ENCODE measurements at regions not wholly inside any gene's neighbourhood (a gene's known extent, or its start where the extent isn't known, plus 50 kb on each side); places are given as distances from the start of the nearest gene placed in this dataset.

- H3F3A ChIP-seq (ENCODE audit: insufficient read depth, low read length, poor library complexity, severe bottlenecking): no peaks in the 10 kb centered on the region
- no peaks in the 10 kb centered on the region for H3K9me2 ChIP-seq (ENCODE audit: insufficient read depth, low read length)
- H3K27me3 ChIP-seq (ENCODE audit: insufficient read depth, low read depth, low read length): no peaks in the 10 kb centered on the region
- no peak for TF ChIP-seq EZH2 (IDR thresholded peaks at IDR 0.05; ENCODE audit: borderline replicate concordance, insufficient read depth, low read length, poor library complexity, severe bottlenecking)
- no peak for TF ChIP-seq POLR2AphosphoS5 (IDR thresholded peaks at IDR 0.05)
- TF ChIP-seq SMC3 (conservative IDR thresholded peaks at IDR 0.05; ENCODE audit: poor library complexity): no peak
- TF ChIP-seq EP300 (conservative IDR thresholded peaks at IDR 0.05; ENCODE audit: poor library complexity, severe bottlenecking): no peak
- TF ChIP-seq CTCF (IDR thresholded peaks at IDR 0.05; ENCODE audit: poor library complexity, severe bottlenecking): no peak
- TF ChIP-seq REST (IDR thresholded peaks at IDR 0.05; ENCODE audit: borderline replicate concordance): no peak
- TF ChIP-seq TAF1 (IDR thresholded peaks at IDR 0.05; ENCODE audit: low read depth): no peak
- TF ChIP-seq RAD21 (conservative IDR thresholded peaks at IDR 0.05): no peak
- TF ChIP-seq MXI1 (conservative IDR thresholded peaks at IDR 0.05; ENCODE audit: poor library complexity, severe bottlenecking): no peak
- no peak overlapping the region for H3K4me2 ChIP-seq (ENCODE audit: low read length)
- H3K79me2 ChIP-seq (replicated peaks; ENCODE audit: insufficient read depth, low read length): no peaks in the 10 kb centered on the region
- H3K27ac ChIP-seq (ENCODE audit: low read length): no peak overlapping the region
- H3K9ac ChIP-seq (ENCODE audit: low read length): no peak overlapping the region
- no peak overlapping the region for H3K4me3 ChIP-seq (ENCODE audit: low read length)
- no peak overlapping the region for H2AFZ ChIP-seq (ENCODE audit: low read depth, low read length)
- H3K36me3 ChIP-seq (ENCODE audit: insufficient read depth, low read length): no peaks in the 10 kb centered on the region
- no peaks in the 10 kb centered on the region for H3K9me3 ChIP-seq (ENCODE audit: low read length)
- no peaks in the 10 kb centered on the region for H4K20me1 ChIP-seq (ENCODE audit: insufficient read depth)
These were observed 334.9 kb downstream of the RMST start for GRCh38 chr12:97797473-97797872.

- no peak for TF ChIP-seq POLR2AphosphoS5 (IDR thresholded peaks at IDR 0.05)
- TF ChIP-seq SMC3 (conservative IDR thresholded peaks at IDR 0.05; ENCODE audit: poor library complexity): no peak
- Histone ChIP-seq H3K9me2 (ENCODE audit: insufficient read depth, low read length) (no peaks in the 10 kb centered on the region), H3K4me2 (ENCODE audit: low read length) (no peak overlapping the region), H3K36me3 (ENCODE audit: insufficient read depth, low read length) (no peaks in the 10 kb centered on the region), H4K20me1 (ENCODE audit: insufficient read depth) (no peaks in the 10 kb centered on the region), H2AFZ (ENCODE audit: low read depth, low read length) (no peak overlapping the region), H3K9me3 (ENCODE audit: low read length) (no peaks in the 10 kb centered on the region), H3K4me3 (ENCODE audit: low read length) (no peak overlapping the region), H3K9ac (ENCODE audit: low read length) (no peak overlapping the region), H3K27me3 (ENCODE audit: insufficient read depth, low read depth, low read length) (no peaks in the 10 kb centered on the region), H3K27ac (ENCODE audit: low read length) (no peak overlapping the region), H3F3A (ENCODE audit: insufficient read depth, low read length, poor library complexity, severe bottlenecking) (no peaks in the 10 kb centered on the region), H3K79me2 (replicated peaks; ENCODE audit: insufficient read depth, low read length) (no peaks in the 10 kb centered on the region)
These were observed 338.0 kb downstream of the RMST start for GRCh38 chr12:97800561-97800960.

All from neural cell (in vitro differentiated cells).